SK-N-SH (cell line): ENCODE measurements at regions not wholly inside any gene's neighbourhood (a gene's known extent, or its start where the extent isn't known, plus 50 kb on each side); places are given as distances from the start of the nearest gene placed in this dataset.

Source experiments
- CTCF ChIA-PET: fragments of 300-600, 350-600 bp; formaldehyde crosslinking; extraction: SDS; loops from one replicate; lab custom pipeline; 2021; lab: Yijun Ruan, JAX
- POLR2A ChIA-PET: fragments of 350-600 bp; sonication (Branson Sonifier 250); formaldehyde crosslinking; extraction: SDS; loops from one replicate; lab custom pipeline; 2020; ENCODE audit warnings: antibody characterized with exemption, inconsistent platforms; lab: Yijun Ruan, JAX
- DNase-seq: peaks from one replicate; pipeline ENCODE4 v3.0.0; 2012
- H2AFZ ChIP-seq: fragments of 200-600 bp; sonication (generic); 2 replicates; pipeline ENCODE4 v1.8.1; 2016; ENCODE audit warnings: antibody characterized with exemption, mild to moderate bottlenecking, low read depth
- H3F3A ChIP-seq: fragments of 200-600 bp; sonication (generic); replicated peaks from 2 replicates; pipeline ENCODE3; 2016; ENCODE audit warnings: antibody characterized with exemption, mild to moderate bottlenecking; ENCODE audit not compliant: insufficient read depth
- H3K27ac ChIP-seq, 2 experiments: fragments of 200-500 bp in 1 of 2; fragments of 200-600 bp in 1 of 2; sonication (Bioruptor generic) in 1 of 2; sonication (generic), shearing (Covaris generic) in 1 of 2; 2 replicates each; pipeline versions ENCODE4 v1.5.1 to v1.6.1; 2014 to 2016; ENCODE audit warnings: low read depth in 2 of 2, inconsistent platforms in 1 of 2, low read length in 1 of 2, mild to moderate bottlenecking in 1 of 2, mixed read lengths in 1 of 2
- H3K27me3 ChIP-seq: fragments of 200-600 bp; sonication (generic), shearing (Covaris generic); 2 replicates; pipeline ENCODE4 v1.6.1; 2016; ENCODE audit warnings: mixed run types; ENCODE audit not compliant: insufficient read depth
- H3K36me3 ChIP-seq, 2 experiments: fragments of 200-500 bp in 1 of 2; fragments of 200-600 bp in 1 of 2; sonication (Bioruptor generic) in 1 of 2; sonication (generic) in 1 of 2; replicated peaks in 1 of 2; 2 replicates each; pipeline versions ENCODE3 to v1.5.1; 2014 to 2016; ENCODE audit warnings: low read length in 1 of 2, mild to moderate bottlenecking in 1 of 2; ENCODE audit not compliant: insufficient read depth in 2 of 2, control insufficient read depth in 1 of 2
- H3K4me1 ChIP-seq, 2 experiments: fragments of 200-500 bp in 1 of 2; fragments of 200-600 bp in 1 of 2; sonication (Bioruptor generic) in 1 of 2; sonication (generic), shearing (Covaris generic) in 1 of 2; 2 replicates each; pipeline versions ENCODE4 v1.5.1 to v1.6.1; 2014 to 2016; ENCODE audit warnings: low read depth in 1 of 2, low read length in 1 of 2, mixed run types in 1 of 2; ENCODE audit not compliant: insufficient read depth in 2 of 2, control insufficient read depth in 1 of 2
- H3K4me2 ChIP-seq: fragments of 200-600 bp; sonication (generic), shearing (Covaris generic); 2 replicates; pipeline ENCODE4 v1.6.1; 2017; ENCODE audit warnings: mixed run types
- H3K4me3 ChIP-seq, 2 experiments: fragments of 200-500 bp in 1 of 2; fragments of 200-600 bp in 1 of 2; sonication (Bioruptor generic) in 1 of 2; sonication (generic), shearing (Covaris generic) in 1 of 2; 2 replicates each; pipeline versions ENCODE4 v1.5.1 to v1.8.1; 2014 to 2016; ENCODE audit warnings: low read depth in 2 of 2, inconsistent platforms in 1 of 2, low read length in 1 of 2, mild to moderate bottlenecking in 1 of 2, mixed read lengths in 1 of 2, moderate library complexity in 1 of 2
- H3K79me2 ChIP-seq: fragments of 200-600 bp; sonication (generic); 2 replicates; pipeline ENCODE4 v1.8.1; 2017; ENCODE audit warnings: mild to moderate bottlenecking; ENCODE audit not compliant: insufficient read depth
- H3K9ac ChIP-seq: fragments of 200-600 bp; sonication (generic); 2 replicates; pipeline ENCODE4 v1.6.1; 2017; ENCODE audit warnings: mixed run types
- H3K9me2 ChIP-seq: fragments of 200-600 bp; sonication (generic); 2 replicates; pipeline ENCODE4 v1.6.1; 2017; ENCODE audit warnings: mixed run types
- H3K9me3 ChIP-seq: fragments of 200-600 bp; sonication (generic); 2 replicates; pipeline ENCODE4 v1.6.1; 2017; ENCODE audit warnings: mixed run types, mild to moderate bottlenecking, moderate library complexity
- H4K20me1 ChIP-seq: fragments of 200-600 bp; sonication (generic); 2 replicates; pipeline ENCODE4 v1.6.1; 2017; ENCODE audit warnings: mild to moderate bottlenecking, mixed run types; ENCODE audit not compliant: insufficient read depth
- ELF1 ChIP-seq: IDR thresholded peaks from 2 replicates; pipeline ENCODE4 v1.4.0; 2012
- EP300 ChIP-seq, 2 experiments: IDR thresholded peaks; 2 replicates each; pipeline versions ENCODE4 v1.4.0 to v1.6.1; 2012; ENCODE audit warnings: borderline replicate concordance in 1 of 2, low read depth in 1 of 2, low read length in 1 of 2
- EZH2phosphoT487 ChIP-seq: fragments of 200-600 bp; sonication (generic); IDR thresholded peaks from 2 replicates; pipeline ENCODE4 v1.6.1; 2017; ENCODE audit warnings: low read depth, mixed run types, mild to moderate bottlenecking, antibody characterized with exemption, moderate library complexity, borderline replicate concordance
- FOSL2 ChIP-seq: IDR thresholded peaks from 2 replicates; pipeline ENCODE4 v1.4.0; 2012; ENCODE audit warnings: low read depth, mild to moderate bottlenecking, moderate library complexity, borderline replicate concordance
- FOXJ3 ChIP-seq: sonication (generic); formaldehyde crosslinking; IDR thresholded peaks from 2 replicates; pipeline ENCODE4 v1.5.1; 2020; ENCODE audit warnings: mild to moderate bottlenecking, missing genetic modification reagents
- GATA2 ChIP-seq: sonication (generic); formaldehyde crosslinking; IDR thresholded peaks from 2 replicates; pipeline ENCODE4 v1.5.0; 2020; ENCODE audit warnings: mild to moderate bottlenecking, missing genetic modification reagents
- JUND ChIP-seq: IDR thresholded peaks from 2 replicates; pipeline ENCODE4 v1.4.0; 2012
- MXI1 ChIP-seq: IDR thresholded peaks from 2 replicates; pipeline ENCODE4 v1.6.1; 2012; ENCODE audit warnings: mild to moderate bottlenecking, low read depth, low read length, improper control_type of control experiment
- NFIC ChIP-seq: IDR thresholded peaks from 2 replicates; pipeline ENCODE4 v1.4.0; 2012; ENCODE audit warnings: borderline replicate concordance
- POLR2AphosphoS5 ChIP-seq: IDR thresholded peaks from 2 replicates; pipeline ENCODE4 v1.6.1; 2012; ENCODE audit warnings: low read depth, low read length
- RAD21 ChIP-seq: IDR thresholded peaks from 2 replicates; pipeline ENCODE4 v1.6.1; 2012; ENCODE audit warnings: mild to moderate bottlenecking, low read length
- REST ChIP-seq: IDR thresholded peaks from 2 replicates; pipeline ENCODE4 v1.6.1; 2012; ENCODE audit warnings: mild to moderate bottlenecking, low read depth, low read length, moderate library complexity
- RFX5 ChIP-seq: IDR thresholded peaks from 2 replicates; pipeline ENCODE4 v1.6.1; 2012; ENCODE audit warnings: mild to moderate bottlenecking, improper control_type of control experiment, low read length
- RXRA ChIP-seq: IDR thresholded peaks from 2 replicates; pipeline ENCODE4 v1.4.0; 2012; ENCODE audit warnings: low read depth, mild to moderate bottlenecking, borderline replicate concordance
- SMC3 ChIP-seq: IDR thresholded peaks from 2 replicates; pipeline ENCODE4 v1.6.1; 2012; ENCODE audit warnings: low read depth, low read length, improper control_type of control experiment
- TCF12 ChIP-seq: IDR thresholded peaks from 2 replicates; pipeline ENCODE4 v1.4.0; 2012
- TEAD4 ChIP-seq: IDR thresholded peaks from 2 replicates; pipeline ENCODE4 v1.4.0; 2012; ENCODE audit warnings: mild to moderate bottlenecking, borderline replicate concordance; ENCODE audit not compliant: insufficient read depth
- USF1 ChIP-seq: IDR thresholded peaks from 2 replicates; pipeline ENCODE4 v1.4.0; 2012; ENCODE audit warnings: low read depth, borderline replicate concordance
- WGBS: methylation state at CpG from one replicate; pipeline ENCODE4 v1.1.6; 2017; ENCODE audit warnings: low lambda C conversion rate; 5-methylcytosine and 5-hydroxymethylcytosine counted together
- TF ChIP-seq, protein P1 (sequence below): fragments of 150-350 bp; IDR thresholded peaks from 2 replicates; pipeline ENCODE4 v1.6.1; 2017; ENCODE audit warnings: antibody characterized with exemption, low read length, low read depth, borderline replicate concordance
- TF ChIP-seq, protein P2 (sequence below): IDR thresholded peaks from 2 replicates; pipeline ENCODE4 v1.4.0; 2012; ENCODE audit warnings: low read depth

- Histone ChIP-seq H3K4me3 (no peak overlapping the region), H3K36me3 (no peaks in the 10 kb centered on the region), H3F3A (no peaks in the 10 kb centered on the region)
- no peak for DNase-seq
- 28% methylated on average over 11 of the region's 11 CpGs for WGBS
- no peak for TF ChIP-seq FOXJ3 (CRISPR knock-in tag)
- TF ChIP-seq USF1, result no peak
- no peak for TF ChIP-seq RAD21
- no peak for TF ChIP-seq TEAD4
- no peak for TF ChIP-seq RXRA
- TF ChIP-seq, protein P1, sequence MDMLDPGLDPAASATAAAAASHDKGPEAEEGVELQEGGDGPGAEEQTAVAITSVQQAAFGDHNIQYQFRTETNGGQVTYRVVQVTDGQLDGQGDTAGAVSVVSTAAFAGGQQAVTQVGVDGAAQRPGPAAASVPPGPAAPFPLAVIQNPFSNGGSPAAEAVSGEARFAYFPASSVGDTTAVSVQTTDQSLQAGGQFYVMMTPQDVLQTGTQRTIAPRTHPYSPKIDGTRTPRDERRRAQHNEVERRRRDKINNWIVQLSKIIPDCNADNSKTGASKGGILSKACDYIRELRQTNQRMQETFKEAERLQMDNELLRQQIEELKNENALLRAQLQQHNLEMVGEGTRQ, result no peak
- TF ChIP-seq POLR2AphosphoS5, result no peak
- no peak for TF ChIP-seq EP300 (IDR thresholded peaks at IDR 0.05; ENCODE audit: borderline replicate concordance in 1 of 2, low read depth in 1 of 2, low read length in 1 of 2)
- TF ChIP-seq, all 33 proteins: peak for 0
- no peaks in the 10 kb centered on the region for H4K20me1 ChIP-seq
- no peak overlapping the region for H3K9ac ChIP-seq
- no peak overlapping the region for H3K4me2 ChIP-seq
- ChIA-PET CTCF (interaction anchor here (1.1 kb wide), 1 partner anchor 60 kb away, joined by 3 read pairs; no protein-coding TSS in a partner anchor), POLR2A (interaction anchor here (0.7 kb wide), 1 partner anchor 146 kb away, joined by 3 read pairs; no protein-coding TSS in a partner anchor)
- no peaks in the 10 kb centered on the region for H3K9me3 ChIP-seq
- H3K9me2 ChIP-seq, result no peaks in the 10 kb centered on the region
- H3K27ac ChIP-seq, result no peak overlapping the region
- H3K79me2 ChIP-seq, result no peaks in the 10 kb centered on the region
- peaks cover 0 to 2% of the 10 kb centered on the region in 2 experiments; a peak in 1 of 4 replicates for H3K4me1 ChIP-seq
- H3K27me3 ChIP-seq, result peaks cover 9% of the 10 kb centered on the region; the same call in 1 of the 2 replicates
- no peak overlapping the region for H2AFZ ChIP-seq
Observed at GRCh38 chr20:5264807-5265661, 51.7 kb downstream of the PROKR2 start.

DNA sequence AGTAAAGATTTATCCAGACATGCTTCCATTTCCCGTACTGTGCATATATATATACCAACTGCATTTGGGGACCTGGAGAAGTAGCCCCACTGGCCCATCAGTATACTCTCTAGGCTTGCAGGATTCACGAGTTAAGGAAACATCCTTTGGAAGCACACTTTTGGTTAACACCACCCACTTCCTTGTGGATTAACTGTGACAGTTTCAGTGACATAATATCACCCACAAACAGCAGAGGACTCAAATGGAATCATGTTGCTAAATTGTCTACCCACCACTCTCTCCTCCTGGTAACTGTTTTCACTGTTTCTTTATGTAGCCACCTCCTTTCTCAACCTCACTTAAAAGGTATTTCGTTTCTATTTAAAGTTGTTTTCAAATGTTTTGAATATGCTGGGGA is 55.0 kb downstream of the PROKR2 start:
- no peaks in the 10 kb centered on the region for H4K20me1 ChIP-seq
- CTCF ChIA-PET, result no interaction called here
- no peaks in the 10 kb centered on the region for H3K9me3 ChIP-seq
- H3K4me3 ChIP-seq, result no peak overlapping the region
- no peak overlapping the region for H3K9ac ChIP-seq
- DNase-seq, result no peak
- H3K27me3 ChIP-seq, result peaks cover 9% of the 10 kb centered on the region; the same call in 1 of the 2 replicates
- peaks cover 0 to 2% of the 10 kb centered on the region in 2 experiments; a peak in 1 of 4 replicates for H3K4me1 ChIP-seq
- POLR2A ChIA-PET, result no interaction called here
- no peaks in the 10 kb centered on the region for H3K36me3 ChIP-seq
- H2AFZ ChIP-seq, result no peak overlapping the region
- H3K79me2 ChIP-seq, result no peaks in the 10 kb centered on the region
- no peaks in the 10 kb centered on the region for H3F3A ChIP-seq
- no peak overlapping the region for H3K4me2 ChIP-seq
- 16% methylated on average over 3 of the region's 3 CpGs for WGBS
- no peak overlapping the region for H3K27ac ChIP-seq
- no peaks in the 10 kb centered on the region for H3K9me2 ChIP-seq
- TF ChIP-seq FOXJ3 (CRISPR knock-in tag), result no peak
- no peak for TF ChIP-seq JUND
- TF ChIP-seq FOSL2, result no peak
- no peak for TF ChIP-seq MXI1
- no peak for TF ChIP-seq NFIC
- TF ChIP-seq GATA2, result no peak
- TF ChIP-seq EZH2phosphoT487, result no peak
- no peak for TF ChIP-seq ELF1
- TF ChIP-seq TCF12, result no peak
- TF ChIP-seq SMC3, result no peak
- no peak for TF ChIP-seq POLR2AphosphoS5
- no peak for TF ChIP-seq REST
- no peak for TF ChIP-seq RFX5
- TF ChIP-seq, protein P2, sequence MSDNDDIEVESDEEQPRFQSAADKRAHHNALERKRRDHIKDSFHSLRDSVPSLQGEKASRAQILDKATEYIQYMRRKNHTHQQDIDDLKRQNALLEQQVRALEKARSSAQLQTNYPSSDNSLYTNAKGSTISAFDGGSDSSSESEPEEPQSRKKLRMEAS, result no peak
